ENCODE measurements at regions not wholly inside any gene's neighbourhood (a gene's known extent, or its start where the extent isn't known, plus 50 kb on each side); places are given as distances from the start of the nearest gene placed in this dataset.

GRCh38 chr22:49183208-49183825 lies 644.4 kb downstream of the BRD1 start:
- DNase-seq (no peak), ATAC-seq (no peak)
- Histone ChIP-seq H3K4me3 (ENCODE audit: low read length) (no peak overlapping the region), H3K9me2 (replicated peaks; ENCODE audit: low read length) (no peaks in the 10 kb centered on the region), H2AFZ (ENCODE audit: low read length) (no peak overlapping the region), H3K27me3 (ENCODE audit: low read length) (no peaks in the 10 kb centered on the region), H3K9me3 (ENCODE audit: low read length) (no peaks in the 10 kb centered on the region), H3K4me2 (ENCODE audit: low read length) (no peak overlapping the region), H3K9ac (ENCODE audit: low read length) (no peak overlapping the region), H3K4me1 (ENCODE audit: insufficient read depth, low read length) (no peaks in the 10 kb centered on the region), H3K27ac (ENCODE audit: low read length) (no peak overlapping the region), H3K36me3 (ENCODE audit: low read depth, low read length) (no peaks in the 10 kb centered on the region), H4K20me1 (ENCODE audit: low read length) (no peaks in the 10 kb centered on the region), H3F3A (ENCODE audit: low read length, unreplicated experiment) (no peaks in the 10 kb centered on the region), H3K79me2 (ENCODE audit: low read length) (no peaks in the 10 kb centered on the region)
- intact Hi-C loops (cut with micrococcal nuclease) = no loop called here
- POLR2A ChIA-PET (ENCODE audit: unreplicated experiment) = no interaction called here
- CTCF ChIA-PET = no interaction called here
- TF ChIP-seq, protein P1, sequence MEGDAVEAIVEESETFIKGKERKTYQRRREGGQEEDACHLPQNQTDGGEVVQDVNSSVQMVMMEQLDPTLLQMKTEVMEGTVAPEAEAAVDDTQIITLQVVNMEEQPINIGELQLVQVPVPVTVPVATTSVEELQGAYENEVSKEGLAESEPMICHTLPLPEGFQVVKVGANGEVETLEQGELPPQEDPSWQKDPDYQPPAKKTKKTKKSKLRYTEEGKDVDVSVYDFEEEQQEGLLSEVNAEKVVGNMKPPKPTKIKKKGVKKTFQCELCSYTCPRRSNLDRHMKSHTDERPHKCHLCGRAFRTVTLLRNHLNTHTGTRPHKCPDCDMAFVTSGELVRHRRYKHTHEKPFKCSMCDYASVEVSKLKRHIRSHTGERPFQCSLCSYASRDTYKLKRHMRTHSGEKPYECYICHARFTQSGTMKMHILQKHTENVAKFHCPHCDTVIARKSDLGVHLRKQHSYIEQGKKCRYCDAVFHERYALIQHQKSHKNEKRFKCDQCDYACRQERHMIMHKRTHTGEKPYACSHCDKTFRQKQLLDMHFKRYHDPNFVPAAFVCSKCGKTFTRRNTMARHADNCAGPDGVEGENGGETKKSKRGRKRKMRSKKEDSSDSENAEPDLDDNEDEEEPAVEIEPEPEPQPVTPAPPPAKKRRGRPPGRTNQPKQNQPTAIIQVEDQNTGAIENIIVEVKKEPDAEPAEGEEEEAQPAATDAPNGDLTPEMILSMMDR (conservative IDR thresholded peaks at IDR 0.05; ENCODE audit: low read depth, low read length) = no peak
- TF ChIP-seq EZH2phosphoT487 (IDR thresholded peaks at IDR 0.05; ENCODE audit: borderline replicate concordance, low read length) = no peak
- TF ChIP-seq EZH2 (IDR thresholded peaks at IDR 0.05; ENCODE audit: low read length, unreplicated experiment) = no peak
- BruUV-seq (replicated peaks) = no TSS peak

GRCh38 chr22:49182416-49182815 lies 645.3 kb downstream of the BRD1 start:
- H3K9me3 ChIP-seq (ENCODE audit: low read length) = no peaks in the 10 kb centered on the region
- H3K27ac ChIP-seq (ENCODE audit: low read length) = no peak overlapping the region
- CTCF ChIA-PET = no interaction called here

GRCh38 chr22:49181942-49182341 lies 645.7 kb downstream of the BRD1 start:
- H3K4me2 ChIP-seq (ENCODE audit: low read length) = no peak overlapping the region
- no peaks in the 10 kb centered on the region for H3K9me2 ChIP-seq (replicated peaks; ENCODE audit: low read length)
- H3K9me3 ChIP-seq (ENCODE audit: low read length) = no peaks in the 10 kb centered on the region
- no peak overlapping the region for H3K9ac ChIP-seq (ENCODE audit: low read length)
- no TSS peak for BruUV-seq (replicated peaks)
- ATAC-seq = no peak
- no peak overlapping the region for H3K27ac ChIP-seq (ENCODE audit: low read length)
- H3K27me3 ChIP-seq (ENCODE audit: low read length) = no peaks in the 10 kb centered on the region
- no peak overlapping the region for H2AFZ ChIP-seq (ENCODE audit: low read length)
- H4K20me1 ChIP-seq (ENCODE audit: low read length) = no peaks in the 10 kb centered on the region
- no peaks in the 10 kb centered on the region for H3F3A ChIP-seq (ENCODE audit: low read length, unreplicated experiment)
- H3K4me1 ChIP-seq (ENCODE audit: insufficient read depth, low read length) = no peaks in the 10 kb centered on the region
- ChIA-PET CTCF (no interaction called here), POLR2A (ENCODE audit: unreplicated experiment) (no interaction called here)
- no peaks in the 10 kb centered on the region for H3K36me3 ChIP-seq (ENCODE audit: low read depth, low read length)
- no peak overlapping the region for H3K4me3 ChIP-seq (ENCODE audit: low read length)
- no peak for DNase-seq
- H3K79me2 ChIP-seq (ENCODE audit: low read length) = no peaks in the 10 kb centered on the region
- TF ChIP-seq EZH2 (IDR thresholded peaks at IDR 0.05; ENCODE audit: low read length, unreplicated experiment) = no peak
- TF ChIP-seq EZH2phosphoT487 (IDR thresholded peaks at IDR 0.05; ENCODE audit: borderline replicate concordance, low read length) = no peak
- TF ChIP-seq, protein P1 (conservative IDR thresholded peaks at IDR 0.05; ENCODE audit: low read depth, low read length) = no peak
- intact Hi-C loops (cut with micrococcal nuclease) = no loop called here

More at GRCh38 chr22:49182416-49182815, 645.3 kb downstream of the BRD1 start:
- Histone ChIP-seq H3K79me2 (ENCODE audit: low read length) (no peaks in the 10 kb centered on the region), H4K20me1 (ENCODE audit: low read length) (no peaks in the 10 kb centered on the region), H3K4me1 (ENCODE audit: insufficient read depth, low read length) (no peaks in the 10 kb centered on the region), H3K36me3 (ENCODE audit: low read depth, low read length) (no peaks in the 10 kb centered on the region), H3K27me3 (ENCODE audit: low read length) (no peaks in the 10 kb centered on the region), H3K9me2 (replicated peaks; ENCODE audit: low read length) (no peaks in the 10 kb centered on the region), H3K4me2 (ENCODE audit: low read length) (no peak overlapping the region), H3F3A (ENCODE audit: low read length, unreplicated experiment) (no peaks in the 10 kb centered on the region), H3K4me3 (ENCODE audit: low read length) (no peak overlapping the region), H3K9ac (ENCODE audit: low read length) (no peak overlapping the region), H2AFZ (ENCODE audit: low read length) (no peak overlapping the region)
- no peak for TF ChIP-seq EZH2 (IDR thresholded peaks at IDR 0.05; ENCODE audit: low read length, unreplicated experiment)
- TF ChIP-seq, protein P1 (conservative IDR thresholded peaks at IDR 0.05; ENCODE audit: low read depth, low read length) = no peak
- no peak for TF ChIP-seq EZH2phosphoT487 (IDR thresholded peaks at IDR 0.05; ENCODE audit: borderline replicate concordance, low read length)
- BruUV-seq (replicated peaks) = no TSS peak
- intact Hi-C loops (cut with micrococcal nuclease) = no loop called here
- POLR2A ChIA-PET (ENCODE audit: unreplicated experiment) = no interaction called here
- DNase-seq (no peak), ATAC-seq (no peak)

Measured in PC-3 (cell line).